Ishikawa (cell line): ENCODE measurements at regions not wholly inside any gene's neighbourhood (a gene's known extent, or its start where the extent isn't known, plus 50 kb on each side); places are given as distances from the start of the nearest gene placed in this dataset.

Experiments
- CEBPB ChIP-seq: IDR thresholded peaks from 2 replicates; pipeline ENCODE4 v1.6.1; 2012
- CREB1 ChIP-seq: IDR thresholded peaks from 2 replicates; pipeline ENCODE4 v1.6.1; 2012; ENCODE audit warnings: low read depth
- EGR1 ChIP-seq: IDR thresholded peaks from 2 replicates; pipeline ENCODE4 v1.6.1; 2012
- EP300 ChIP-seq: IDR thresholded peaks from 2 replicates; pipeline ENCODE4 v1.6.1; 2012; ENCODE audit warnings: borderline replicate concordance
- FOXM1 ChIP-seq: IDR thresholded peaks from 2 replicates; pipeline ENCODE4 v1.6.1; 2012; ENCODE audit warnings: low read depth, borderline replicate concordance
- NFIC ChIP-seq: IDR thresholded peaks from 2 replicates; pipeline ENCODE4 v1.6.1; 2012
- RAD21 ChIP-seq: IDR thresholded peaks from 2 replicates; pipeline ENCODE4 v1.6.1; 2012; ENCODE audit warnings: low read depth
- TAF1 ChIP-seq: IDR thresholded peaks from 2 replicates; pipeline ENCODE4 v1.6.1; 2012; ENCODE audit warnings: low read depth, mild to moderate bottlenecking
- TCF12 ChIP-seq: IDR thresholded peaks from 2 replicates; pipeline ENCODE4 v1.6.1; 2012; ENCODE audit warnings: low read depth
- TEAD4 ChIP-seq: IDR thresholded peaks from 2 replicates; pipeline ENCODE4 v1.6.1; 2012
- YY1 ChIP-seq: IDR thresholded peaks from 2 replicates; pipeline ENCODE4 v1.6.1; 2012; ENCODE audit warnings: low read depth
- ZBTB7A ChIP-seq: IDR thresholded peaks from 2 replicates; pipeline ENCODE4 v1.6.1; 2012; ENCODE audit warnings: low read depth
- TF ChIP-seq, protein P1 (sequence below): IDR thresholded peaks from 2 replicates; pipeline ENCODE4 v1.6.1; 2012
- TF ChIP-seq, protein P2 (sequence below): IDR thresholded peaks from 2 replicates; pipeline ENCODE4 v1.6.1; 2012
- TF ChIP-seq, protein P3 (sequence below): IDR thresholded peaks from 2 replicates; pipeline ENCODE4 v1.6.1; 2012; ENCODE audit warnings: low read depth, mild to moderate bottlenecking

DNA sequence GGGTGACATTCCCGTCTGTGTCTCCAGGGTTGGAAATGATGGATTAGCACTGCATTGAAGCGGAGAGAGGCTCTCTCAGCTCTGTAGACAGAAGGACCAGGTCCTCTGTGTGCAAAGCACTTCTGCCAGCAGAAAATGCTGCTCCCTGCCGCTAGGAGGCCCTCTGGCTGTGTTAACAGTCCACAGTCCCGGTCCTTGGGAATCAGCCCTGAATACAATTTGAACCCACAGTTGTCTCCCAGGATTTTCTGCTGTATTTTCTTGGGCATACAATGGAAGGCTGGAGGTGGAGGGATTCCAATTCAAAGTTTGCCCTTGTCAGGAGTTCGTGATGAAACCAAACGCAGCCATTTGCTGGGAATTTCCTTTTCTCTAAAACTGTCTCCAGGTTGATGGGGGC is 205.2 kb downstream of the GLRX3 start:
- no peak for TF ChIP-seq CEBPB
- TF ChIP-seq, protein P1, sequence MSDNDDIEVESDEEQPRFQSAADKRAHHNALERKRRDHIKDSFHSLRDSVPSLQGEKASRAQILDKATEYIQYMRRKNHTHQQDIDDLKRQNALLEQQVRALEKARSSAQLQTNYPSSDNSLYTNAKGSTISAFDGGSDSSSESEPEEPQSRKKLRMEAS, result no peak
- TF ChIP-seq ZBTB7A, result no peak
- TF ChIP-seq RAD21, result peak; percentile 47
- no peak for TF ChIP-seq TAF1
- TF ChIP-seq TEAD4, result no peak
- no peak for TF ChIP-seq NFIC

DNA sequence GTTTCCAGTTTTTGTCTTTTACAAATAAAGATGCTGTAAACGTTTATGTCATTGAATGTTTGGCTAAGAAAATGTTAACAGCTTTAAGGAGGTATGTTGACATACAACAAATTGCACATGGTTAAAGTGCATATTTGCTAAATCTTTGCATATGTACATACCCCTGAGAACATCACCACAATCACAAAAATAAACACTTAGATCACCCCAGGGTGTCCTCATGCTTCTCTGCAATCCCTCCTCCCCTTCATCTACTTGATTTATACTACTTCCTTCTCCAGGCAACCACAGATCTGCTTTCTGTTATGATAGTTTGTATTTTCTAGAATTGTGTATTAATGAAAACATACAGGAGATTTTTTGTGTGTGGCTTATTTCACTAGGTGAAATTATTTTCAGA is 209.5 kb downstream of the GLRX3 start:
- no peak for TF ChIP-seq TAF1
- TF ChIP-seq EP300, result no peak
- TF ChIP-seq, protein P2, sequence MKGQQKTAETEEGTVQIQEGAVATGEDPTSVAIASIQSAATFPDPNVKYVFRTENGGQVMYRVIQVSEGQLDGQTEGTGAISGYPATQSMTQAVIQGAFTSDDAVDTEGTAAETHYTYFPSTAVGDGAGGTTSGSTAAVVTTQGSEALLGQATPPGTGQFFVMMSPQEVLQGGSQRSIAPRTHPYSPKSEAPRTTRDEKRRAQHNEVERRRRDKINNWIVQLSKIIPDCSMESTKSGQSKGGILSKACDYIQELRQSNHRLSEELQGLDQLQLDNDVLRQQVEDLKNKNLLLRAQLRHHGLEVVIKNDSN, result no peak
- TF ChIP-seq, protein P3, sequence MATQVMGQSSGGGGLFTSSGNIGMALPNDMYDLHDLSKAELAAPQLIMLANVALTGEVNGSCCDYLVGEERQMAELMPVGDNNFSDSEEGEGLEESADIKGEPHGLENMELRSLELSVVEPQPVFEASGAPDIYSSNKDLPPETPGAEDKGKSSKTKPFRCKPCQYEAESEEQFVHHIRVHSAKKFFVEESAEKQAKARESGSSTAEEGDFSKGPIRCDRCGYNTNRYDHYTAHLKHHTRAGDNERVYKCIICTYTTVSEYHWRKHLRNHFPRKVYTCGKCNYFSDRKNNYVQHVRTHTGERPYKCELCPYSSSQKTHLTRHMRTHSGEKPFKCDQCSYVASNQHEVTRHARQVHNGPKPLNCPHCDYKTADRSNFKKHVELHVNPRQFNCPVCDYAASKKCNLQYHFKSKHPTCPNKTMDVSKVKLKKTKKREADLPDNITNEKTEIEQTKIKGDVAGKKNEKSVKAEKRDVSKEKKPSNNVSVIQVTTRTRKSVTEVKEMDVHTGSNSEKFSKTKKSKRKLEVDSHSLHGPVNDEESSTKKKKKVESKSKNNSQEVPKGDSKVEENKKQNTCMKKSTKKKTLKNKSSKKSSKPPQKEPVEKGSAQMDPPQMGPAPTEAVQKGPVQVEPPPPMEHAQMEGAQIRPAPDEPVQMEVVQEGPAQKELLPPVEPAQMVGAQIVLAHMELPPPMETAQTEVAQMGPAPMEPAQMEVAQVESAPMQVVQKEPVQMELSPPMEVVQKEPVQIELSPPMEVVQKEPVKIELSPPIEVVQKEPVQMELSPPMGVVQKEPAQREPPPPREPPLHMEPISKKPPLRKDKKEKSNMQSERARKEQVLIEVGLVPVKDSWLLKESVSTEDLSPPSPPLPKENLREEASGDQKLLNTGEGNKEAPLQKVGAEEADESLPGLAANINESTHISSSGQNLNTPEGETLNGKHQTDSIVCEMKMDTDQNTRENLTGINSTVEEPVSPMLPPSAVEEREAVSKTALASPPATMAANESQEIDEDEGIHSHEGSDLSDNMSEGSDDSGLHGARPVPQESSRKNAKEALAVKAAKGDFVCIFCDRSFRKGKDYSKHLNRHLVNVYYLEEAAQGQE, result no peak
- no peak for TF ChIP-seq EGR1
- no peak for TF ChIP-seq TCF12
- TF ChIP-seq NFIC, result no peak
- TF ChIP-seq ZBTB7A, result no peak
- no peak for TF ChIP-seq TEAD4
- TF ChIP-seq, protein P1, result no peak
- no peak for TF ChIP-seq CREB1
- no peak for TF ChIP-seq RAD21
- TF ChIP-seq CEBPB, result no peak
- no peak for TF ChIP-seq FOXM1
- TF ChIP-seq YY1, result no peak

DNA sequence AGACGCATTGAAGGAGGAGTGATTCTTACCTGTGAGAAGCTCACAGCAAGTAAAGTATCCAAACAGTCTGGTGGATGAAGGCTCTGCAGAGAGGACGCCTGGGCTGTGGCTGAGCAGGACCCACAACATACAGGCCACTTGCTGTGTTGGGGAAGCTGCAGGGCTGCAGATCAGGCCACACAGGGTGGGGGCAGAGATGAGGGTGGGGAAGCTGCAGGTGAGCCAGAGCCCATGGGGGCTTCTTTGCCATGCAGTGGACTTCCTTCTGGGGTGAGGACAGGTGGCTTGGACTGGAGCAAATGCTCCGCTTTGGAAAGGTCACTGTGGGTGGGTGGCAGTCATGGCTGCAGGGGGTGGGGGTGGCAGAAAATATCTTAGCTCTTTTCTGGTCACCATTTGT is 214.8 kb downstream of the GLRX3 start:
- no peak for TF ChIP-seq EP300
- TF ChIP-seq YY1, result no peak
- no peak for TF ChIP-seq RAD21
- TF ChIP-seq, protein P2, result no peak
- TF ChIP-seq EGR1, result no peak
- TF ChIP-seq CEBPB, result no peak
- TF ChIP-seq, protein P1, result no peak
- no peak for TF ChIP-seq TCF12
- no peak for TF ChIP-seq NFIC
- TF ChIP-seq TEAD4, result no peak
- TF ChIP-seq CREB1, result no peak
- TF ChIP-seq ZBTB7A, result no peak
- no peak for TF ChIP-seq FOXM1
- TF ChIP-seq TAF1, result no peak
- TF ChIP-seq, protein P3, result no peak

DNA sequence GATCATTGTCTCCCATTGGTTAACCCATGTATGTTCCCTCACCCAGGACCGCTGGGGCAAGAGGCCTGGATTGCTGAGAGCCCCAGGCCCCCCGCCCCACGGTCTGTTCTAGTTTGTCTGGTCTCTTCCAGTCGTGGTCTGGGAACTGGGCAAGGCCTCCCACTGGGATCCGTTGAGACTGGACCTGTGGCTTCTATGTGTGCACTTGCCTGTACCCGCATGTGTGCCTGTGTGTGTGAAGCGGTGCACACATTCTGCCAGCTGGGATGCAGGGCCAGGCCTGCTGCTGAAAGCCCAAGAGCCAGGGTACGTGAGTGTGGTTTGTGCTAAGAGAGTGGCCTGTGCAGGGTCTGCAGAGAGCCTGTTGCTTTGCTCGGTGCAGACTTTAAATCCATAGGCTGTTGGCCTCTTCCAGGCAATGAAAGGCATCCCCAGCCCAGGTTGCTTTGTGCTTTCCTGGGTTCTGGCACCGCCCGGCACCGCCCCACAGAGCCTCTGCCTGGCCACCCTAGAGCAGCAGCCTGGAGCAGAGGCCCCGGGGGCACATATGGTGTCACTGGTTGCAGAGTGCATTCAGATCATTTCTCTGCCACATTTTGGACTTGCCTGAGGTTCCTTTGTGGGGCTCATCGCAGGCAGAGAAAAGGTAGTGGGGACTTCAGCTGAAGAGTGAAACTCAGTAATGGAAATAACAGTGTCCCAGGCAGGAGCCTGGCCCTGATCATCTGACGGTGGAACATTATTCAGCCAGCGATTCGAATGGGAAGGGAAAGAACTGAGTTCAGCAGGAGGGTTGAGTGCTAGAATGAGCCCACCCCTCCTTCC is 215.5 kb downstream of the GLRX3 start:
- TF ChIP-seq, protein P2, result no peak
- TF ChIP-seq NFIC, result no peak

DNA sequence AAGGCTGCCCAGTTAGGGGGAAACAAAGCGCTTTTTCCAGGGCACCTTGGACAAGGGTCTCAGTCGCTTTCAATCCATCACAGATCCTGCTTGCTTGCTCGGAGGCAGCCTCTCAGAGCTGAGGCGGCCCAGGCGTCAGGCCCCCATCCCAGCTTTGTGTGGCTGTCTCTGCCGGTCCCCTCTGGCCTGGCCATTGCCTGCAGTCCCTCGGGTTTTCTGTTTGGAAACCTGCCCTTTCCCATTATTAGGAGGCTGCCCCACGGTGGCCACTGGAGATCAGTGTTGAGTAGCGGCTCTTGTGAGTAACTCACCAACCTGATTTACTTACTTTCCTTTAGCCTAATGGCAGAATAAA is 216.1 kb downstream of the GLRX3 start:
- TF ChIP-seq CEBPB (no peak), NFIC (no peak), TAF1 (no peak), TEAD4 (no peak), EGR1 (no peak), TCF12 (no peak), RAD21 (no peak), ZBTB7A (no peak)
- TF ChIP-seq, protein P2, result no peak
